ENCODE measurements at regions not wholly inside any gene's neighbourhood (a gene's known extent, or its start where the extent isn't known, plus 50 kb on each side); places are given as distances from the start of the nearest gene placed in this dataset.

DNA sequence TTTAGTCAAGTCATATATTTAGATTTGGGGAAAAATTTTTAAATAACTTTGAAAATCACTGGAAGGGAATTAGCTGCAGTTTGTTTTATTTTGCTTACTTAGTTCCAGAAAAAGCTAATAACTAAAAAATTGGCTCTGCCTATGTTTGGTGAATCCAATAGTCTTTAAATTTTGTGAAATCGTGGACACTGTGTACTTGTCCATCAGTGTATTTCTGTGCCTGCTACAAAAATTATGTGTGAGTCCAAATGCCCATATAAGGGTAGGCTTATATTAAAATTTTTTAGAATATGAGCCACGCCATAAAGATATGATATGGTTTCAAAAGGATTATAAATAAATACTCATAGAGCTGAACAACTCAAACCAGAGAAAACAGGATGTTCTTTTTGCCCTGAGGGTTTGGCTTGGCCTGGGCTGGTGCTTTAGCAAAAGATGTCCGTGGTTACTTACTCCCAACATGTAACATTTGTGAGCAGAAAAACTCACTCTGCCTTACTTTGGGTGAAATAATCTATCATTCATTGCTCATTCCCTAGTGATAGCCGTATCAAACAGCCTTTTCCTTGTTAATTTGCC, 133.2 kb upstream of the PRLR start:
- TF ChIP-seq TAF1 (IDR thresholded peaks at IDR 0.05; ENCODE audit: low read depth, low read length): no peak
- no peak for TF ChIP-seq POLR2AphosphoS5 (IDR thresholded peaks at IDR 0.05; ENCODE audit: low read depth, low read length)
- TF ChIP-seq POLR2A (IDR thresholded peaks at IDR 0.05; ENCODE audit: low read depth, low read length): no peak
- no peak for TF ChIP-seq SPI1 (IDR thresholded peaks at IDR 0.05; ENCODE audit: low read depth, low read length)
- no peak for TF ChIP-seq POU2F2 (IDR thresholded peaks at IDR 0.05; ENCODE audit: low read depth, low read length)
- no peak for TF ChIP-seq PAX5 (IDR thresholded peaks at IDR 0.05; ENCODE audit: insufficient read depth, low read length, severe bottlenecking)
- FAIRE-seq (no peak), DNase-seq (ENCODE audit: insufficient read length, low spot score) (no peak)

DNA sequence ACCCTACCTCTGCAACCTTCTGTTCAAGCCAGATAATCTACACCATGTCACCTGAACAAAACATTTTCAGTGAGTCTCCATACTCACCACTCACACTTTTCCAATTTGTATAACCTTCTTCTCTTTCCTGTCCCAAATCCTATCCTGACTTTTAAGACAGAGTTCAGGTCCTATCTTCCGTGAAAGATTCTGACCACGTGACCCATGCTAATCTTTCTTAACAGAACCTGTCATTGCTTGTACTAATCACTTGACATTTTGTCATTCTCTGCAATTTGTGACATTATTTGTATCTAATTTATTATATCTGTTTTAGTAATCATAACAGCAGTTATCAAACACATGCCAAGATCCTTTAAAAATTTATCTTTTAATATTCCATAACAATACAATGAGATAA, 132.5 kb upstream of the PRLR start:
- no peak for FAIRE-seq
- TF ChIP-seq POLR2A (IDR thresholded peaks at IDR 0.05; ENCODE audit: low read depth, low read length): no peak
- no peak for TF ChIP-seq SPI1 (IDR thresholded peaks at IDR 0.05; ENCODE audit: low read depth, low read length)
- no peak for TF ChIP-seq POU2F2 (IDR thresholded peaks at IDR 0.05; ENCODE audit: low read depth, low read length)
- no peak for TF ChIP-seq PAX5 (IDR thresholded peaks at IDR 0.05; ENCODE audit: insufficient read depth, low read length, severe bottlenecking)
- no peak for TF ChIP-seq POLR2AphosphoS5 (IDR thresholded peaks at IDR 0.05; ENCODE audit: low read depth, low read length)
- TF ChIP-seq TAF1 (IDR thresholded peaks at IDR 0.05; ENCODE audit: low read depth, low read length): no peak

DNA sequence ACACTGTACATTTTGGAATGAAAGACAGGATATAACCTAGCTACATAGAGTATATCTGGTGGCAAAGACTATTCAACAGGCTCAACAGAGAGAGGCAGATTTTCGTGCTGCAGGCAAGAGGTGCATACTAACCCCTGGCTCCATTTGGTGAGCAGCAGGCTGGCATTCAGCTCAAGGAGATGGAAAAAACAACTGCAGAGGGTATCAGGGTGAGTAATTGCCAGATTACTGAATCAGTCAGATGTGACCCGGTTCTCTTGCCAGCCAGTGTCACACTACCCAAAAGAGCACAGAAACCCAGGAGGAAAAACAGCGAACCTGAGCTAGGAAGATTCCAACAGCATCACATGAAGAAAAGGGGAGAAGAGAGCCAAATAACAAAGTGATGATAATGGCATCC, 130.4 kb upstream of the PRLR start:
- no peak for FAIRE-seq
- no peak for TF ChIP-seq SPI1 (IDR thresholded peaks at IDR 0.05; ENCODE audit: low read depth, low read length)
- TF ChIP-seq POLR2A (IDR thresholded peaks at IDR 0.05; ENCODE audit: low read depth, low read length): no peak
- TF ChIP-seq TAF1 (IDR thresholded peaks at IDR 0.05; ENCODE audit: low read depth, low read length): no peak
- TF ChIP-seq POU2F2 (IDR thresholded peaks at IDR 0.05; ENCODE audit: low read depth, low read length): no peak
- DNase-seq (ENCODE audit: insufficient read length, low spot score): no peak

More for the DNA sequence above, 132.5 kb upstream of the PRLR start:
- no peak for DNase-seq (ENCODE audit: insufficient read length, low spot score)

DNA sequence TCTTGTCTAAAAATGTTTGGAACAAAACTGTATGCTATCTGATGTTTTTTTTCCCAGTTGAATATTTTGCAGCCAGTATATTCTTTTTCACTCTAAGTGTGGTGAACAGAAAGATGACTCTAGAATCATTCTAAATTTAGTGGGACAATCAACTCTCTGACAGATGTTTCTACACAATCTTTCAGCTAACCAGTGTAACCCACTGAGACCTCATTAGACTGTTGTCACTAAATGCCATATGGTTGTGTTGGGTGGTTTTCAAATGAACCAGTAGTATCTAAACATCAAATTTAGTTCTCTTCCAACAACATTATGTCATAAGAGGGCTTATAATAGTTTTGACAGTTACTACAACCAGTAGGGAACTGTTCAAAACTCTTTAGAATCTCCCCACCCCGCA, 129.6 kb upstream of the PRLR start:
- DNase-seq (ENCODE audit: insufficient read length, low spot score) (no peak), FAIRE-seq (no peak)
- TF ChIP-seq POU2F2 (IDR thresholded peaks at IDR 0.05; ENCODE audit: low read depth, low read length) (no peak), POLR2AphosphoS5 (IDR thresholded peaks at IDR 0.05; ENCODE audit: low read depth, low read length) (no peak), PAX5 (IDR thresholded peaks at IDR 0.05; ENCODE audit: insufficient read depth, low read length, severe bottlenecking) (no peak), POLR2A (IDR thresholded peaks at IDR 0.05; ENCODE audit: low read depth, low read length) (no peak), TAF1 (IDR thresholded peaks at IDR 0.05; ENCODE audit: low read depth, low read length) (no peak), SPI1 (IDR thresholded peaks at IDR 0.05; ENCODE audit: low read depth, low read length) (no peak)

DNA sequence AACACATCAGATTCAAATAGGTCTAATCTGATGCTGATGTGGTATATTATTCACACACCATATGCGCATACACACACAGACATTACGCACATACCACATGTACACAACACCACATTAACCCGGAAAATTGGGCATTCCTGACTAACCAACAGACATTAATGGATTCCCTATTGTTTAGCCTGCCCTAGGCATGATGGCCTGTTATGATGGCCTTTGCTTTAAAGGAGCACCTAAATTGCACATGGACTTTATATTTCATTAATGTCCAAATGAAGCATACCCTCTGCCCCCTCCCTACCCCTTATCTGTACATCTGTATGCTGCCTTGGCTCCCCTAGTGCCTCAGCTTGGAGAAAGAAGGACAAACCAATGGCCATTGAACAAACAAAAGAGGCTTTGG, 127.7 kb upstream of the PRLR start:
- DNase-seq (ENCODE audit: insufficient read length, low spot score) (no peak), FAIRE-seq (no peak)
- TF ChIP-seq SPI1 (IDR thresholded peaks at IDR 0.05; ENCODE audit: low read depth, low read length) (no peak), TAF1 (IDR thresholded peaks at IDR 0.05; ENCODE audit: low read depth, low read length) (no peak), POLR2AphosphoS5 (IDR thresholded peaks at IDR 0.05; ENCODE audit: low read depth, low read length) (no peak), PAX5 (IDR thresholded peaks at IDR 0.05; ENCODE audit: insufficient read depth, low read length, severe bottlenecking) (no peak), POLR2A (IDR thresholded peaks at IDR 0.05; ENCODE audit: low read depth, low read length) (no peak), POU2F2 (IDR thresholded peaks at IDR 0.05; ENCODE audit: low read depth, low read length) (no peak)

DNA sequence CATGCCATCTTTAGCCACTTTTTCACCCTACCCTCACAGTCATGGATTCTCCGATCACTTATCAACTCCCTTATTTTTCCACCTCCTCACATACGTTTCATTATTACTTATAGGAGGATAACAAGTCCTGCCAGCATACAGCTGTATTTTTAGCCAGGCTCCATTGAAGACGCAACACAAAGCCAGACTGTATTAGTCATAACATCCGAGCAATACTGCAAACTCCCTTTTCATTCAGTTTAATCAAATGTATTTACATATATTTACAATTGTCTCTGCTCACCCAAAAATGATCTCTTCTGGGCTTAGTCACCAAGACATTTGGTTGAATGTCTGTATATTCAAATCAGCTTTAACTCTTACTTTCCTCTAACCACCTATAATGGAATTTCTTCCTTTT, 126.4 kb upstream of the PRLR start:
- DNase-seq (ENCODE audit: insufficient read length, low spot score) (no peak), FAIRE-seq (no peak)
- TF ChIP-seq PAX5 (IDR thresholded peaks at IDR 0.05; ENCODE audit: insufficient read depth, low read length, severe bottlenecking) (no peak), TAF1 (IDR thresholded peaks at IDR 0.05; ENCODE audit: low read depth, low read length) (no peak), POU2F2 (IDR thresholded peaks at IDR 0.05; ENCODE audit: low read depth, low read length) (no peak), POLR2AphosphoS5 (IDR thresholded peaks at IDR 0.05; ENCODE audit: low read depth, low read length) (no peak), POLR2A (IDR thresholded peaks at IDR 0.05; ENCODE audit: low read depth, low read length) (no peak)

DNA sequence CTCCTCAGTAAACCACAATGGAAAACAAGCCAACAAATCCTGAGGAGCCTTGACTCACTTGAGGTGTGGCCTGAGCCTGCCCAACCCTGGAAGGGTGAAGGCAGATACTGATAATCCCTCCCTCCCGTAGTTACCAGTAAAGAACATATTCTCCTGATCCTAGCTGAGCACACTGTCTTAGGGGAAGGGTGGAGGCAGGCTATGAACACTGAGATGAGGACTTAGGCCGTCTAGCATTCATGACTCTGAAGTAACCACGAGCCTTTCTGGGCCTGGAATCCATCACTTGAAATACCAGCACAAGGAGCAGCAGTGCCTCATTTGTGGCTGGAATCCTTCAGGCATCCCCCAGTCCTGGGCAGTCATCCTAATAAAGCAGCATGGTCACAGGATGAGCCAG, 124.5 kb upstream of the PRLR start:
- TF ChIP-seq POU2F2 (IDR thresholded peaks at IDR 0.05; ENCODE audit: low read depth, low read length) (no peak), TAF1 (IDR thresholded peaks at IDR 0.05; ENCODE audit: low read depth, low read length) (no peak)
- FAIRE-seq: no peak
- no peak for DNase-seq (ENCODE audit: insufficient read length, low spot score)

DNA sequence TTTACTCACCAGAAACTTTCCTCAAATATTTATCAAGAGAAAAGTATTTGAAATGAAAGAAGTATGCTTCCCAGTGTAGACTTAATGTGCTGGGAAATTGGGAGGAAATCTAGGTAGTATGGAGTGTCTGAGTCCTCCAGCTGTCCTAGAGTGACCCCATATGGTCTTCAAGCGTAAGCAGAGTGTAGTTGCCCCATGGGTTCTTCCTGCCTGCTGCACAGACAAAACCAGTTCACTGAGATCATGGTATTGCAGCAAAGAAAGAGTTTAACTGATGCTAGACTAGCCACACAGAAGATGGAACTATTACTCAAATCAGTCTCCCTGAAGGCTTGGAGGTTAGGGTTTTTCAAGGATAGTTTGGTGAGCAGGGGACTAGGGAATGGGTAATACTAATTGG, 114.9 kb upstream of the PRLR start:
- TF ChIP-seq POLR2AphosphoS5 (IDR thresholded peaks at IDR 0.05; ENCODE audit: low read depth, low read length) (no peak), PAX5 (IDR thresholded peaks at IDR 0.05; ENCODE audit: insufficient read depth, low read length, severe bottlenecking) (no peak), TAF1 (IDR thresholded peaks at IDR 0.05; ENCODE audit: low read depth, low read length) (no peak)
- FAIRE-seq (no peak), DNase-seq (ENCODE audit: insufficient read length, low spot score) (no peak)

DNA sequence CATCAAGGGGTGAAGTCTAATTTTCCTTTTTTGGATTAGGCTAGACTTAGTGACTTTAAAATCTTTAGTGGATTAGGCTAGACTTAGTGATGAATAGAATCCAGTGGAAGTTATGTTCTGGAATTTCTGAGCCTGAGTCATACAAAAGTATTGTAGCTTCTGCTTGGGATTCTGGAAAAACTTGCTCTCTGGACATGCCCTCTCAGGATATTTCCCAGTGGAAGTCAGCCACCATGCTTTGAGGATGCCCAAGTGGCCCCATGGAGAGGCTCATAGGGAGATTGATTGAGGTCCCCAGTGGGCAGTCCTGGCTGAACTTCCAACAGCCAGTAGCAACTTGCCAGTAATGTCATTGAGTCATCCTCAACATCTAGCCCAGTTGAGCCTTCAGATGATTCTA, 112.4 kb upstream of the PRLR start:
- no peak for FAIRE-seq
- no peak for DNase-seq (ENCODE audit: insufficient read length, low spot score)
- TF ChIP-seq POLR2AphosphoS5 (IDR thresholded peaks at IDR 0.05; ENCODE audit: low read depth, low read length) (no peak), PAX5 (IDR thresholded peaks at IDR 0.05; ENCODE audit: insufficient read depth, low read length, severe bottlenecking) (no peak), POLR2A (IDR thresholded peaks at IDR 0.05; ENCODE audit: low read depth, low read length) (no peak), POU2F2 (IDR thresholded peaks at IDR 0.05; ENCODE audit: low read depth, low read length) (no peak), SPI1 (IDR thresholded peaks at IDR 0.05; ENCODE audit: low read depth, low read length) (no peak), TAF1 (IDR thresholded peaks at IDR 0.05; ENCODE audit: low read depth, low read length) (no peak)

DNA sequence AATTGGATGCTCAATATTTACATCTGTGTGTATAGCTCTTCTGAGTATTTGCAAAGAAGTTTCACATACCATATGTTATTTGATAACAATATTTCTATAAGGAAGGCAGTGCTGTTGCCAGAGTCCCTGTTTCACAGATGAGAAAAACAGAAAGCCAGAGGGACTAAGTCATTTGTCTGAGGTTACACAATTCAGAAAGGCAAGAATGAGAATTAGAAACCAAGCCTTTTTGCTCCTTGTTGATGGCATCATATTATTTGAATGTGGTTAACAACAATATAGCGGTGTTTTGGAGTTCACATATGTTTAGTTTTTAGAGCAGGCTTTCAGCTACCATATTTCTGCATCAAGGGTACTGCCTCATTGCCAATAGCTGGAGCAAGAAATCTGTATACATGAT, 110.9 kb upstream of the PRLR start:
- no peak for FAIRE-seq
- TF ChIP-seq PAX5 (IDR thresholded peaks at IDR 0.05; ENCODE audit: insufficient read depth, low read length, severe bottlenecking) (no peak), SPI1 (IDR thresholded peaks at IDR 0.05; ENCODE audit: low read depth, low read length) (no peak), TAF1 (IDR thresholded peaks at IDR 0.05; ENCODE audit: low read depth, low read length) (no peak), POLR2A (IDR thresholded peaks at IDR 0.05; ENCODE audit: low read depth, low read length) (no peak), POLR2AphosphoS5 (IDR thresholded peaks at IDR 0.05; ENCODE audit: low read depth, low read length) (no peak), POU2F2 (IDR thresholded peaks at IDR 0.05; ENCODE audit: low read depth, low read length) (no peak)
- no peak for DNase-seq (ENCODE audit: insufficient read length, low spot score)

Measured in GM12891 (cell line).